GM18951 (cell line): ENCODE measurements at regions not wholly inside any gene's neighbourhood (a gene's known extent, or its start where the extent isn't known, plus 50 kb on each side); places are given as distances from the start of the nearest gene placed in this dataset.

Experiments
- POLR2A ChIP-seq: IDR thresholded peaks from 4 replicates; pipeline ENCODE4 v1.6.1; 2011; ENCODE audit warnings: mild to moderate bottlenecking; ENCODE audit not compliant: insufficient read length, insufficient read depth; ENCODE audit errors: extremely low read depth
- in situ Hi-C: fragments of 300-500 bp; cut with MboI; formaldehyde crosslinking; loops from one replicate; pipeline ENCODE4 v1.12.0; 2022; ENCODE audit warnings: low sequenced_read_pairs, mixed read lengths, inconsistent platforms; ENCODE audit not compliant: unreplicated experiment

- no peak for TF ChIP-seq POLR2A
- in situ Hi-C loops, result no loop called here
These were observed 59.4 kb upstream of the SIMC1 start for GRCh38 chr5:176178789-176179188.

- no peak for TF ChIP-seq POLR2A
- in situ Hi-C loops, result no loop called here
These were observed 57.9 kb upstream of the SIMC1 start for GRCh38 chr5:176180339-176180738.

- no peak for TF ChIP-seq POLR2A
- in situ Hi-C loops, result no loop called here
These were observed 57.4 kb upstream of the SIMC1 start for GRCh38 chr5:176180781-176181180.

GRCh38 chr5:176181271-176181855 is 56.9 kb upstream of the SIMC1 start:
- in situ Hi-C loops, result no loop called here
- TF ChIP-seq POLR2A, result no peak

GRCh38 chr5:176183321-176184074 is 54.7 kb upstream of the SIMC1 start:
- in situ Hi-C loops, result no loop called here
- no peak for TF ChIP-seq POLR2A

- no peak for TF ChIP-seq POLR2A
- in situ Hi-C loops, result no loop called here
These were observed 53.6 kb upstream of the SIMC1 start for GRCh38 chr5:176184608-176185132.

- no peak for TF ChIP-seq POLR2A
- in situ Hi-C loops, result no loop called here
These were observed 53.0 kb upstream of the SIMC1 start for GRCh38 chr5:176185133-176185733.

GRCh38 chr5:176186107-176186506 is 52.1 kb upstream of the SIMC1 start:
- in situ Hi-C loops, result no loop called here
- TF ChIP-seq POLR2A, result no peak

- in situ Hi-C loops, result no loop called here
- TF ChIP-seq POLR2A, result no peak
These were observed 50.8 kb upstream of the SIMC1 start for GRCh38 chr5:176187276-176188062.

- in situ Hi-C loops, result no loop called here
- no peak for TF ChIP-seq POLR2A
These were observed 50.1 kb upstream of the SIMC1 start for GRCh38 chr5:176188085-176188484.
